ENCODE measurements at regions not wholly inside any gene's neighbourhood (a gene's known extent, or its start where the extent isn't known, plus 50 kb on each side); places are given as distances from the start of the nearest gene placed in this dataset.

DNA sequence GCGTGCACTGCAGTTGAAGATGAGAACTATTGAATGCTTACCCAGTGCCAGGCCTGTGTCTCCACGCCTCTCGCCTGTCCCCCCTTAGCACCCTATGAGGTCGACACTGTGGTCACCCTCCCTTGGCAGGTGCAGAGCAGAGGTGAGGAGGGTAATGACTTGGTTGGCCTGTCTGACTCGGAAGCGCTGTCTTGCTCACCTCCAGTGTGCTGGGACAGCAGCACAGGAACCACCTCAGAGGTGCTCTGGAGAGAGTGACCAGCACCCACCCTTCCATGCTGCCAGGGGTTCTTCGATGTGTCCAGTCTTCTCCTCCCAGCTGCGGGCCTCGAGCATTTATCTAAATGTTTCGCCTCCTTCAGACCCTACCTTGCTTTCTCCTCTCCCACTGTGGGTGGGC is 178.3 kb upstream of the IRX2 start:
- H4K20me1 ChIP-seq (ENCODE audit: control insufficient read depth, insufficient read depth) = no peaks in the 10 kb centered on the region
- intact Hi-C loops (cut with micrococcal nuclease; ENCODE audit: unreplicated experiment) = no loop called here
- H2AFZ ChIP-seq (ENCODE audit: control insufficient read depth, low read depth, low read length) = no peak overlapping the region
- DNase-seq (ENCODE audit: low read depth, low spot score) = no peak
- FAIRE-seq = no peak
- WGBS (ENCODE audit: insufficient coverage, insufficient replicate concordance, low lambda C conversion rate, missing lambda C conversion rate) = 12% methylated on average over 10 of the region's 10 CpGs
- no peaks in the 10 kb centered on the region for H3K27me3 ChIP-seq (replicated peaks in 1 of 2; ENCODE audit: control insufficient read depth in 2 of 2, insufficient read depth in 2 of 2, low read length in 1 of 2)
- BruUV-seq (replicated peaks) = no TSS peak
- no peaks in the 10 kb centered on the region for H3K36me3 ChIP-seq (ENCODE audit: control insufficient read depth in 2 of 2, insufficient read depth in 2 of 2, low read length in 1 of 2)
- no peak for ATAC-seq
- H3K4me3 ChIP-seq = no peak overlapping the region
- ChIA-PET SMC1A (ENCODE audit: uncharacterized antibody, unreplicated experiment) (no interaction called here), CTCF (no interaction called here), POLR2A (no interaction called here), RAD21 (ENCODE audit: unreplicated experiment) (no interaction called here)
- H3K9ac ChIP-seq (ENCODE audit: control insufficient read depth, insufficient read depth, low read length) = no peak overlapping the region
- no peaks in the 10 kb centered on the region for H3K4me1 ChIP-seq (ENCODE audit: control insufficient read depth, insufficient read depth, low read length)
- in situ Hi-C loops (cut with MboI) = no loop called here
- no peak overlapping the region for H3K27ac ChIP-seq (ENCODE audit: control insufficient read depth, insufficient read depth)
- H3K79me2 ChIP-seq (ENCODE audit: control insufficient read depth, insufficient read depth, low read length) = no peaks in the 10 kb centered on the region
- no peaks in the 10 kb centered on the region; the same call in 2 of the 3 replicates for H3K9me3 ChIP-seq (replicated peaks; ENCODE audit: control insufficient read depth, insufficient read depth, low read length)
- TF ChIP-seq SIN3A (IDR thresholded peaks at IDR 0.05; ENCODE audit: low read depth, low read length) = no peak
- no peak for TF ChIP-seq FOXM1 (IDR thresholded peaks at IDR 0.05; ENCODE audit: low read depth, low read length)
- no peak for TF ChIP-seq NR2F1 (conservative IDR thresholded peaks at IDR 0.05)
- TF ChIP-seq RAD51 (IDR thresholded peaks at IDR 0.05) = no peak
- TF ChIP-seq SUPT20H (IDR thresholded peaks at IDR 0.05; ENCODE audit: borderline replicate concordance, control insufficient read depth, low read depth, low read length) = no peak
- no peak for TF ChIP-seq TBL1XR1 (IDR thresholded peaks at IDR 0.05; ENCODE audit: low read depth, low read length)
- TF ChIP-seq RBBP5 (conservative IDR thresholded peaks at IDR 0.05) = no peak
- no peak for TF ChIP-seq ZNF24 (IDR thresholded peaks at IDR 0.05)
- no peak for TF ChIP-seq HDAC2 (IDR thresholded peaks at IDR 0.05)
- no peak overlapping the region for H3K4me2 ChIP-seq (ENCODE audit: control insufficient read depth, insufficient read depth)

DNA sequence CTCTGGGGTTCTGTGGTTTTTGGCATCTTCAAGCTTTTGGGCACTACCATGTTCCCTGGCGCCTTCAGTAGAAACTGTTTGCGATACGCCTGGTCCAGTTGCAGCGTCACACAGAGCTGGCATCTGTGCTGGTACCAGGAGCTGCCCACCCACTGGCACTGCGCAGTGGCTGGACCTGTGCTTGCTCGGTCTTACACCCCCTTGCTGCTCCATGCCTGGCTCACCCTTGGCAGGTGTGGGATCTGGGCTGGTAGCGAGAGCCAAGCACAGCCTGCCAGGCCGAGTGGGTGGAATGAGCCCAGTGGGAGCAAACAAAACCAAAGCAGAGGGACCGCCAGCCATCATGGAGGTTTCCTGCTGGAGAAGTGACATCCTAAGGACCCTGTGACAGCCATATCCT is 170.2 kb upstream of the IRX2 start:
- intact Hi-C loops (cut with micrococcal nuclease; ENCODE audit: unreplicated experiment) = no loop called here
- no peak for FAIRE-seq
- TF ChIP-seq NR2C1 (IDR thresholded peaks at IDR 0.05) (no peak), PAX8 (IDR thresholded peaks at IDR 0.05) (no peak), JUNB (IDR thresholded peaks at IDR 0.05) (no peak), ZBED1 (IDR thresholded peaks at IDR 0.05; ENCODE audit: borderline replicate concordance) (no peak), SIX5 (IDR thresholded peaks at IDR 0.05; ENCODE audit: low read depth, low read length, severe bottlenecking) (no peak), ESRRA (IDR thresholded peaks at IDR 0.05; ENCODE audit: low read length) (no peak), TCF3 (IDR thresholded peaks at IDR 0.05; ENCODE audit: borderline replicate concordance, insufficient read depth, low read depth, low read length) (no peak), NRF1 (conservative IDR thresholded peaks at IDR 0.05; ENCODE audit: low read depth, low read length) (no peak), TBL1XR1 (IDR thresholded peaks at IDR 0.05; ENCODE audit: low read depth, low read length) (no peak), RCOR1 (conservative IDR thresholded peaks at IDR 0.05; ENCODE audit: low read depth, low read length) (no peak), CEBPB (IDR thresholded peaks at IDR 0.05; ENCODE audit: borderline replicate concordance in 1 of 2, low read depth in 2 of 2, low read length in 2 of 2) (no peak), NBN (IDR thresholded peaks at IDR 0.05) (no peak)
- TF ChIP-seq, protein P1, sequence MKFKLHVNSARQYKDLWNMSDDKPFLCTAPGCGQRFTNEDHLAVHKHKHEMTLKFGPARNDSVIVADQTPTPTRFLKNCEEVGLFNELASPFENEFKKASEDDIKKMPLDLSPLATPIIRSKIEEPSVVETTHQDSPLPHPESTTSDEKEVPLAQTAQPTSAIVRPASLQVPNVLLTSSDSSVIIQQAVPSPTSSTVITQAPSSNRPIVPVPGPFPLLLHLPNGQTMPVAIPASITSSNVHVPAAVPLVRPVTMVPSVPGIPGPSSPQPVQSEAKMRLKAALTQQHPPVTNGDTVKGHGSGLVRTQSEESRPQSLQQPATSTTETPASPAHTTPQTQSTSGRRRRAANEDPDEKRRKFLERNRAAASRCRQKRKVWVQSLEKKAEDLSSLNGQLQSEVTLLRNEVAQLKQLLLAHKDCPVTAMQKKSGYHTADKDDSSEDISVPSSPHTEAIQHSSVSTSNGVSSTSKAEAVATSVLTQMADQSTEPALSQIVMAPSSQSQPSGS (IDR thresholded peaks at IDR 0.05; ENCODE audit: low read length) = no peak

More for the DNA sequence above, 170.2 kb upstream of the IRX2 start:
- Histone ChIP-seq H3K27ac (ENCODE audit: control insufficient read depth, insufficient read depth) (no peak overlapping the region), H4K20me1 (ENCODE audit: control insufficient read depth, insufficient read depth) (no peaks in the 10 kb centered on the region), H3K4me3 (no peak overlapping the region), H3K79me2 (ENCODE audit: control insufficient read depth, insufficient read depth, low read length) (no peaks in the 10 kb centered on the region), H3K9me3 (replicated peaks; ENCODE audit: control insufficient read depth, insufficient read depth, low read length) (no peaks in the 10 kb centered on the region; the same call in 2 of the 3 replicates), H3K4me2 (ENCODE audit: control insufficient read depth, insufficient read depth) (no peak overlapping the region), H3K27me3 (replicated peaks in 1 of 2; ENCODE audit: control insufficient read depth in 2 of 2, insufficient read depth in 2 of 2, low read length in 1 of 2) (no peaks in the 10 kb centered on the region), H2AFZ (ENCODE audit: control insufficient read depth, low read depth, low read length) (no peak overlapping the region), H3K36me3 (ENCODE audit: control insufficient read depth in 2 of 2, insufficient read depth in 2 of 2, low read length in 1 of 2) (no peaks in the 10 kb centered on the region), H3K4me1 (ENCODE audit: control insufficient read depth, insufficient read depth, low read length) (no peaks in the 10 kb centered on the region), H3K9ac (ENCODE audit: control insufficient read depth, insufficient read depth, low read length) (no peak overlapping the region)
- no TSS peak for BruUV-seq (replicated peaks)
- DNase-seq (ENCODE audit: low read depth, low spot score) (no peak), ATAC-seq (no peak)
- in situ Hi-C loops (cut with MboI) = no loop called here
- WGBS (ENCODE audit: insufficient coverage, insufficient replicate concordance, low lambda C conversion rate, missing lambda C conversion rate) = 55% methylated on average over 9 of the region's 9 CpGs
- ChIA-PET SMC1A (ENCODE audit: uncharacterized antibody, unreplicated experiment) (no interaction called here), CTCF (no interaction called here), POLR2A (no interaction called here), RAD21 (ENCODE audit: unreplicated experiment) (no interaction called here)
